Kidney (tissue), 13 donors: ENCODE measurements at regions not wholly inside any gene's neighbourhood (a gene's known extent, or its start where the extent isn't known, plus 50 kb on each side); places are given as distances from the start of the nearest gene placed in this dataset.

Experiments
- DNase-seq, 5 donors: peaks; one replicate each; pipeline ENCODE4 v3.0.0-alpha.2; 2013 to 2020
- FAIRE-seq: peaks from 2 replicates; lab custom pipeline; 2012; peaks lifted over from hg19 to GRCh38; lab: Jason Lieb, UNC
- H3K27ac ChIP-seq, 2 donors: one replicate each; pipeline ENCODE4 v1.7.0; 2013; ENCODE audit warnings: low read depth in 2 of 2, low read length in 2 of 2, inconsistent platforms in 1 of 2
- H3K27me3 ChIP-seq: one replicate; pipeline ENCODE4 v1.7.1; 2013; ENCODE audit warnings: low read length, inconsistent platforms; ENCODE audit not compliant: control insufficient read depth, insufficient read depth
- H3K36me3 ChIP-seq, 3 donors: one replicate each; pipeline versions ENCODE4 v1.7.0 to v1.7.1; 2013; ENCODE audit warnings: low read length in 3 of 3, control low read depth in 1 of 3, inconsistent platforms in 1 of 3; ENCODE audit not compliant: insufficient read depth in 3 of 3, control insufficient read depth in 2 of 3
- H3K4me1 ChIP-seq, 3 donors: one replicate each; pipeline versions ENCODE4 v1.7.0 to v1.7.1; 2013; ENCODE audit warnings: low read length in 3 of 3, inconsistent platforms in 1 of 3, low read depth in 1 of 3; ENCODE audit not compliant: control insufficient read depth in 2 of 3, insufficient read depth in 2 of 3
- H3K4me3 ChIP-seq, 3 donors: one replicate each; pipeline versions ENCODE4 v1.7.0 to v1.8.1; 2013; ENCODE audit warnings: low read length in 3 of 3, control low read depth in 1 of 3, inconsistent platforms in 1 of 3
- H3K9ac ChIP-seq, 3 donors: one replicate each; pipeline versions ENCODE4 v1.7.0 to v1.7.1; 2013; ENCODE audit warnings: low read length in 3 of 3, control low read depth in 1 of 3, inconsistent platforms in 1 of 3
- H3K9me3 ChIP-seq, 3 donors: one replicate each; pipeline versions ENCODE4 v1.7.0 to v1.7.1; 2013; ENCODE audit warnings: low read length in 3 of 3, control low read depth in 1 of 3, inconsistent platforms in 1 of 3; ENCODE audit not compliant: control insufficient read depth in 2 of 3, insufficient read depth in 1 of 3
- intact Hi-C: fragments of 100-400 bp; cut with DNase I; formaldehyde crosslinking; loops from one replicate; pipeline ENCODE4 v1.11.1; 2022
- TF ChIP-seq, protein P1 (sequence below): IDR thresholded peaks from 3 replicates; pipeline ENCODE4 v1.5.1; 2012; ENCODE audit warnings: mild to moderate bottlenecking, moderate library complexity, borderline replicate concordance; ENCODE audit not compliant: insufficient read depth; ENCODE audit errors: extremely low read depth
- donor health status: control.
- donor health status: control.
- donor health status: control.
- donor health status: control.
- donor health status: control.
- donor health status: DM: yes; HTN: yes; CAD: no.
- donor health status: Normal renal cell carcinoma (clear cell type).

GRCh38 chr5:72656756-72657513 lies 149.7 kb upstream of the ZNF366 start:
- intact Hi-C loops, result no loop called here
- Histone ChIP-seq H3K27me3 (no peaks in the 10 kb centered on the region), H3K4me1 (peaks cover 0 to 4% (median 3%) of the 10 kb centered on the region in 3 donors), H3K9me3 (no peaks in the 10 kb centered on the region), H3K27ac (no peak overlapping the region), H3K4me3 (no peak overlapping the region), H3K9ac (no peak overlapping the region), H3K36me3 (no peaks in the 10 kb centered on the region)
- FAIRE-seq, result no peak
- TF ChIP-seq, protein P1, sequence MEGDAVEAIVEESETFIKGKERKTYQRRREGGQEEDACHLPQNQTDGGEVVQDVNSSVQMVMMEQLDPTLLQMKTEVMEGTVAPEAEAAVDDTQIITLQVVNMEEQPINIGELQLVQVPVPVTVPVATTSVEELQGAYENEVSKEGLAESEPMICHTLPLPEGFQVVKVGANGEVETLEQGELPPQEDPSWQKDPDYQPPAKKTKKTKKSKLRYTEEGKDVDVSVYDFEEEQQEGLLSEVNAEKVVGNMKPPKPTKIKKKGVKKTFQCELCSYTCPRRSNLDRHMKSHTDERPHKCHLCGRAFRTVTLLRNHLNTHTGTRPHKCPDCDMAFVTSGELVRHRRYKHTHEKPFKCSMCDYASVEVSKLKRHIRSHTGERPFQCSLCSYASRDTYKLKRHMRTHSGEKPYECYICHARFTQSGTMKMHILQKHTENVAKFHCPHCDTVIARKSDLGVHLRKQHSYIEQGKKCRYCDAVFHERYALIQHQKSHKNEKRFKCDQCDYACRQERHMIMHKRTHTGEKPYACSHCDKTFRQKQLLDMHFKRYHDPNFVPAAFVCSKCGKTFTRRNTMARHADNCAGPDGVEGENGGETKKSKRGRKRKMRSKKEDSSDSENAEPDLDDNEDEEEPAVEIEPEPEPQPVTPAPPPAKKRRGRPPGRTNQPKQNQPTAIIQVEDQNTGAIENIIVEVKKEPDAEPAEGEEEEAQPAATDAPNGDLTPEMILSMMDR, result no peak
- no peak for DNase-seq

- no peak for FAIRE-seq
- no peak overlapping the region for H3K9ac ChIP-seq
- H3K4me1 ChIP-seq, result peaks cover 0 to 4% (median 3%) of the 10 kb centered on the region in 3 donors
- no peaks in the 10 kb centered on the region for H3K27me3 ChIP-seq
- intact Hi-C loops, result no loop called here
- no peak overlapping the region for H3K27ac ChIP-seq
- H3K36me3 ChIP-seq, result no peaks in the 10 kb centered on the region
- no peaks in the 10 kb centered on the region for H3K9me3 ChIP-seq
- DNase-seq, result no peak
- H3K4me3 ChIP-seq, result no peak overlapping the region
- TF ChIP-seq, protein P1, result no peak
Measured at GRCh38 chr5:72656331-72656730, 149.1 kb upstream of the ZNF366 start.

DNA sequence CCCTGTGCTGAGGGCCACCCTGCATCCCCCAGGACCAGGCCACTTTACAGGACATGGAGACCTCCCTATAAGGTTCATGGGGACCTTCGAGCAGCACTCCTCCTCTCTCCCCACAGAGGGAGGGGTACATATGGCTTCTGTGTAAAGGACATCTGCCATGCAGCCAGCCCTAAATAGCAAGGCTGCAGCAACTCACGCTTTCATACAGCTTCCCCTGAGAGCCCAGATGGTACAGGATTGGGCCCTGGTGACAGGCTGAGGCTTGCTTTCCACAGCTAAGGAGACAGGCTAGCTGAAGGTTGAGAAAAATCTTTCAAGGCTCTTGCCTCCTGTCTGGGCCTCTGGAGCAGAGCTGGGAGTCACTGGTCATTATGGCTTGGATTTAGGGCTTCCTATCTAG lies 147.0 kb upstream of the ZNF366 start:
- peaks cover 0 to 4% (median 3%) of the 10 kb centered on the region in 3 donors for H3K4me1 ChIP-seq
- no peaks in the 10 kb centered on the region for H3K36me3 ChIP-seq
- no peaks in the 10 kb centered on the region for H3K27me3 ChIP-seq
- TF ChIP-seq, protein P1, result no peak
- intact Hi-C loops, result no loop called here
- no peaks in the 10 kb centered on the region for H3K9me3 ChIP-seq
- no peak overlapping the region for H3K9ac ChIP-seq
- FAIRE-seq, result no peak
- H3K4me3 ChIP-seq, result no peak overlapping the region
- DNase-seq, result no peak
- H3K27ac ChIP-seq, result no peak overlapping the region
